Stimulated activated CD4-positive, alpha-beta T cell treated with anti-CD3 and anti-CD28 coated beads, Interleukin-4, amount 100 ng/mL, for 48 hours (primary cell): ENCODE measurements at regions not wholly inside any gene's neighbourhood (a gene's known extent, or its start where the extent isn't known, plus 50 kb on each side); places are given as distances from the start of the nearest gene placed in this dataset.

ENCODE experiments used
- DNase-seq, 2 donors: peaks; one replicate each; pipeline ENCODE4 v3.0.0-alpha.2; 2020; ENCODE audit warnings: low read depth in 2 of 2

DNA sequence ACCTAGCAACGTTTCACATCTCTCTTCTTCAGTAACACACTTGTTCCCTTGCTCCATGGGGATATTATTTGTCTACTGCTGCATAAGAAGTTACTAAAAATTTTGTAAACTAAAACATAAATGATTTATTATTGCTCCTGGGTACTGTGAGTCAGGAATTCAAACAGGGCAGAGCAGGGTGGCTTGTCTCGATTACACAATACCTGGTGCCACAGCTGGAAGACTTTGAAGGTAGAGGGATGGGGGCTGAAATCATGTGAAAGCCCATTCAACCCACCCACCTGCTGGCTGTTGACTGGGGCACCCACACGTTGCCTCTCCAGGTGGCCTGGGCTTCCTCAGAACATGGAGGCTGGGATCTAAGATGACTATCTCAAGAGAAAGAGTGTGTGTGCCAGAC lies 213.2 kb downstream of the ESM1 start:
- DNase-seq = no peak

DNA sequence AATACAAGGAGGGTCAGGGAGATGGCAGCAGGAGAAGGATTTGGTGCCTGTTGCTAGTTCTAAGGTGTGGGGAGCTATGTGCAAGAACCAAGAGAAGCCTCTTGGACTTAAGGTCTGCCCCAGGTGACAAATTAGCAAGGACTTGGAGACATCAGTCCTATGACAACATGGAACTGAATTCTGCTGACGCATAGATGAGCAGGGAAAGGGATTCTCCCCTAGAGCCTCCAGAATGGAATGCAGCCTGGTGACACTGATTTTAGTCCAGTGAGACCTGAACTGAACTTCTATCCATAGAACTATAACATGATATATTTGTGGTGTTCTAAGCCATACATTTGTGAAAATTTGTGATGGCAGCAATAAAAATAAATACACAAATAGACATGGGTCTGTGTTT lies 215.6 kb downstream of the ESM1 start:
- no peak for DNase-seq

DNA sequence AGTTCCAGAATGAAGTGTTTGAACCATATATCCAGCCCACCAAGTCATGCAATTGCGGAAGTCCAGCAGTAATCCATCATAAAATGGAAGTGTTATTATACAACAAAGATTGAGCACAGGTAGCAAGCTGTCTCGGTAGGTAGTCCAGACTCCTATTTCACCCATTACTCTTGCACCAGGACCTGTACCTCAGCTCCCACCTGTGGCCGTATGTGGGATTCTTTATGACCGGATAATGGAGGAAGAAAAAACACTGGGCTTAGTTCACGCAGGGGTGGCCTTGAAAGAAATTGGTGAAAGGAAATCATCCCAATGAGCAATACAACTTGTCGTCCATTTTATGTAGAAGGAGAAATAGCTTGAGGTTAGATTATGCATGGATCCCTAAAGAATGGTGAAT lies 216.3 kb downstream of the ESM1 start:
- DNase-seq = no peak

DNA sequence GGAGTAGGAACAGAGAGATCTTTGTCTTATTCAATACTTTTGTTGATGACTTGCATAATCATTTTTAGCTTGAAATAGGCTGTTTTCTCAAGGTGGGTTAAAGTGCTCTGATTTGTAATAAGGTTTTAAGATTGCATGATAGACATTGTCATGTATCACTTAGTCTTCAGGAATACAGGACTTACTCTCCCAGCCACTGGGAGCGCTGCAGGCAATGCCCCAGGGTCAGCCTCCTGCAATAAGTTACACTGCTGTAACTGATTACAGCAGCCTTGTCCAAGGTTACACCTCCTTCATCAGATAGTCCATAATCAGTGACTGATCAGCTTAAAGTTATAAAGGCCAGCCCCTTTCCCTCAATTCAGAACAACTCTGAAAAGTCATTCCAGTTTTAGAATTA lies 218.6 kb downstream of the ESM1 start:
- no peak for DNase-seq

DNA sequence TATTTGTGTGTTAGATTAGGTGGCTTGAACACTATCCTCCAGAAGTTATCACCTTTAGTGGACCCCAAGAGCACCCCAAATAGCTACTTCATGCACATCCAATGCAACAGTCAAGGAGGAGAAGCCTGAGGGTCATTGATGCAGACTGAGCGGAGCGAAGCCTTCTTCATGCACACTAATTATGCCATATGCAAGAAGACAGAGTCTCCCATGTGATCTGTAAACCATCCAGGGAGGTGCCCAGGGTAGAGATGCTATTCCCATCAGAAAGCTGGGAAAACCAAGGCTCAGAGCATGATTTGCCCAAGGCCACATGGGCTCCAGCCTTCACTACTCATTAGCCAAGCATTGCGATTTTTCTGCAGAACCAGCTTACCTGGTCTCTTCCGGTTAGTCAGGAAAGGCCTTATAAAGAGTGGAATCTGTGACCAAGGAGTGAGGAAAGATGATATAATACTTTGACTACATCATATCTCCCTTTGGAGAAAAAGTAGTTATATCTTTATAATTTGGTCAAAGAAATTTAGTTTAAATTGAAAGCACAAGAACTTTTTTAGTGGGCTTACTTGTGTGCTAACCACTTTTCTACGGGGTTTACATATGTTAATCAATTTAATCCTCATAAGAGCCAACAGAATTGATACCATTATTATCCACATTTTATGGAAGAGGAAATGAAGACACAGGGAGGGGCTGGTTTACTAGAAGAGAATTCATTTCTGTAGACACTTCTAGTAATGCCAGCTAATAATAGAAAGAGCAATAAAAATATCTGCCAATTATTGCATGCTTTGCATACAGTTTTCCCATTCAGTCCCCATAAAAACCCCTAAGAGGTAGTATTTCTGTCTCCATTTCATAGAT lies 220.0 kb downstream of the ESM1 start:
- DNase-seq = no peak

DNA sequence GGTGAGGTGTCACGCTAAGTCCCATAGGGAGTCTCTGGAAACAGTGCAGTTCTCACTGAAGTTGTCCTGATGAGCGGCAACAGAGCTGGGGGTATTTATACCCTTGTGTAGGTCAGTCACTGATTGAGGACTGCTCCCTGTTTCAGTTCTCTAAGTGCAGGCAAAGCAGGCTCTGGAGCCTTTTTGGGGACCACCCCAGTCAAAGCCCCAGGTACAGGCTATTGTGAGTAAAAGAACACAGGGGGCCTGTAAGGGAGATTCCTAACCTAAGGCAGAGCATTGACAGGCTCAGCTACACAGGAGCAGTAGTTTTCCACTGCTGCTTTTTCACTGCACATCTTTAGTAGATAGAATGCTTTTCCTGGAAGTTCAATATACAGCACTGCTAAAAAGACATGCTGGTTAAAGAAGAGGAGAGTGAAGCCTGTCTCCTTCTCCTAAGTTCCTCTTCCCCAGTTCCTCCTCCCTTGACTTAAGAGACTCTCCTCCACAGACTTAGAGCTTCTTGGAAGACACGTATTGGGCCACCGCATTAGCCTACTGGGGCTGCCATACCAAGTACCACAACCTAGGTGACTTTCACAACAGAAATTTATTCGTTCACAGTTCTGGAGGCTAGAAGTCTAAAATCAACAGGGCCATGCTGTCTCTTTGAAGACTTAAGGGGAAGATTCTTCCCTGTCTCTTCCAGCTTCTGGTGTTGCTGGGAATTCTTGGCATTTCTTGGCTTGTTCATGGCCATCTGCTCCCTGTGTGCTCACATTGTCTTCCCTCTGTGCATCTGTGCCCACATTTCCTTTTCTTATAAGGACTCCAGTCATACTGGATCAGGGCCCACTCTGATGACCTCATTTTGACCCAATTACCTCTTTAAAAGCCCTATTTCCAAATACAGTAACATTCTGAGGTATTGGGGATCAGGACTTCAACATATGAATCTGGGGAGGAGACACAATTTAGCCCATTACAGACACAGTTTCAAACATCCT lies 221.0 kb downstream of the ESM1 start:
- DNase-seq = no peak

DNA sequence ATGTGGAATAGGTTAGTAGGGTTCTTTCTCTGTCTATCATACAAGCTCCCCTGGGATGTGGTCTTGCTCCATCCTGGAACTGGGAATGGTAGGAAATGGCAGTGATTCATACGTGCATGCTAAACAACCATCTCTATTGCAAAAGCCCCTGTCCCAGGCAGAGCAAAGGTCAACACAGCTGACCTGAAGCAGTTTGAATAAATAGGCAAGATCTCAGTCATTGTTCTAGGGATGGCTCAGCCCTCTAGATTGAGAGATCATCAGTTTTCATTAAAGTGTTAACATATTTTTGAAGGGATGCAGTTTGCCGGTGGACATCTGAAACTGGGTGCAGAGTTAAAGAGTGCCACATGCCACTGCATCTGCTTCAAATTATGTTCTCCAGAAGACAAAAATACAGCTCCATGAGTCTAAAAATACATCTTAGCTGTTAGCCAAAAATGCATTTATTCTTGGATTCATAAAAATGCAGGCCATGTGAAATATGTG lies 224.1 kb downstream of the ESM1 start:
- DNase-seq = no peak

DNA sequence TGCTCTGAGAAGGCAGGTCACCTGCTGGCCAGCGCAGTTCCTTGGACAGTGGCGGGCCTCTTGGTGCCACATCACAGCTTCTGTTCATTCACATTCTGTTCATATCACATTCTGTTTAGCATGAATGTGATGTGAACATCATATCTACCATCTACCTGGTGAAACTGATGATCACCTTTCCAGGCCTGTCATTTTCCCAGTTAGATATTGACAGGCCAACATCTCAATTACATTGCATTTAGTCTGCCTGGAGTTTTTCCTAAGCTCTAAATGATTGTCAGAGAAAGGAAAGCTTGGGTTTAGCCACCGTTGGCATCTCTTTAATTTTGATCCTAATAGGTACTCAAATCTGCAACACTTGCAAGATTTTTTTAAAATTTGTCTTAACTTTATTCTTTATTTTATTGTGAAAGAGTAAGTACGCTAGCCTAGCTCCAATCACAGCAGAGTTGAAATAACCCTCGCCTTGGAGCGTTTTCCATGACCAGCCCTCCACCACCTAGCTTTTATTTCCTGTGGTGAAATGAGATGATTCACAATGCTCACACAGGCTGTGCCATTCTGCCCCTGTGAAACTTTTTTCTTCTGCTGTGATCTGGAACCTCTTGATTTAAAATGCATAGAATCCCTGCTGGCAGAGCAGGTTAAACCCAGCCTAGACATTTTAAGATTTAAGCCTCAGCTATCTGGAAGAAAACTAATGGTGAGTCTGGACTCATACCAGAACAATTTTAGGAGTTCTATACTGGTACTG lies 225.0 kb downstream of the ESM1 start:
- DNase-seq = no peak

DNA sequence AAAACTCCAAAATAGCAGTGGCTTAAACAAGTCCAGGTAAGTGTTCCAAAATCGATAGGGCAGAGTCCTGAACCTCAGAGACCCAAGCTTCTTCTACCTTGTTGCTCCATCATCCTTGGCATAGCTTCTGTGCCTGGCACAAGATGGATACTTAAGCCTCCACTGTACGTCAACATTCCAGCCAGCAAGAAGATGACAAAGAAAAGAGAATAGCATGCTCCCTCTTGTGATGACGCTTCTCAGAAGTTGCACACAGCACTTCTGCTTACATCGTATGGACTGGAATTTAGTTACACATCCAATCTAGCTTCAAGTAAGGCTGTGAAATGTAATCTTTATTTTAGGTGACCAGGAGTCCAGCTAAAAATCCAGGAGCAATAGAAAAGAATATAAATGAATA lies 227.4 kb downstream of the ESM1 start:
- no peak for DNase-seq

DNA sequence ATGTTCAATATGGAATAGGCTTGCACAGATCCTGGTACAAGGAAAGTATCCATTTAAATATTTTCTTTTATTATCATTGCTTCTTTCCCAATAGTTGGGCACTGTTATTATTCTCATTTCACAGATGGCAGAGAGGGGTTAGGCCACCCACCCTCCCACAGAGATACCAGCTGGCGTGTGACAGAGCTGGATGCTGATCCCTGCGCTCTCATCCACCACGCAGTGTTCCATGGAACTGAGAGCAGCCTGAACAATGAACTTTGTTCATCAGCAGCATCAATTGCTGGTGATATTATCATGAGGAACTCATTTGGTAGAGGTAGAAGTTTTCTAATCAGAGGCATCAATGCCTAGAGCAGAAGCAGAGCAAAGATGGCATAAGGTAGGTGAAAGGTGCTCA lies 227.9 kb downstream of the ESM1 start:
- DNase-seq = no peak

DNA sequence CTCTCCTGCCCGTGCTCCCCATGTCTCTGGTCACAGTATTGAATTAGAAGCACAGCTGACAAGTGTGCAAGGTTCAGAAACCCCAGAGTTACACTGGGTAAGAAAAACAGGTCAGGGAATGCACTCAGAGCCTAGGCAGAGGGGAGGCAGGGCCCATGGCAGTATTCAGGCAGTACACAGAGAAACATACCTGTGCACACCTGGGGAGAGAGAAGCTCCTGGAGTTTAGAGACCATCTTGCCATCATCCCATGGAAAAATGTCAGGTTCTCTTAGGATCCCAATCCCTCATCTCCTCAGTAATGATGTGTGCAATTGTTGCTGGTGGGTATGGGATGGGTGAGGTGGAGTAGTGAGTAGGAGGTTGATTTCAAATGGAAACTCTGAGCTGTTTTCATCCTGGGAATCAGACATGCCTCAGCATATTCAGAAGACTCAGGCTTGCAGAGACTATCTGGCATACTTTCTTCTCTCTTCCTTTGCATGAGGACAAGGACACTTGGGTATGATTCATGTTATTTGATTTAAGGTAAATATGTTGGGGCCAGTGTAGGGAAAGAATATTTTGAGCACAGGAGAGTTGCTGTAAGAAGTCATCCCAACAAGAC lies 228.5 kb downstream of the ESM1 start:
- DNase-seq = no peak

DNA sequence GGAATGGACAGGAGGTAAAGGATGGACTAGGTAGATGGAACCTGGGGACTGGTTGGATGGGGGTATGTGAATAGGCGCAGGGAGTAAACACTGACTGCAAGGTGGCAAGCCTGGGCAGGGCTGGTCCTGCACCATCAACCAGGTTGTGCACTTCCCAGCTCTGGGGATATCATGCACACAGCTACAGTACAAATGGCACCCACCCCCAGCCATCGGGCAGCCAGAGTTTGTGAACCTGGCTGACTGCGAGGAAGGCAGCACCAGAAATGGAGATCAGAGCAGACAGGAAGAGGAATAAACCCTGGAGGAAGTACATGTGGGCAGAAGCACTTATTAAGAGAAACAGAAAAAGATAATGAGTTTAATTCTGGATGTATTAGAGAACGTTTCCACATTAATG lies 229.1 kb downstream of the ESM1 start:
- DNase-seq = no peak

DNA sequence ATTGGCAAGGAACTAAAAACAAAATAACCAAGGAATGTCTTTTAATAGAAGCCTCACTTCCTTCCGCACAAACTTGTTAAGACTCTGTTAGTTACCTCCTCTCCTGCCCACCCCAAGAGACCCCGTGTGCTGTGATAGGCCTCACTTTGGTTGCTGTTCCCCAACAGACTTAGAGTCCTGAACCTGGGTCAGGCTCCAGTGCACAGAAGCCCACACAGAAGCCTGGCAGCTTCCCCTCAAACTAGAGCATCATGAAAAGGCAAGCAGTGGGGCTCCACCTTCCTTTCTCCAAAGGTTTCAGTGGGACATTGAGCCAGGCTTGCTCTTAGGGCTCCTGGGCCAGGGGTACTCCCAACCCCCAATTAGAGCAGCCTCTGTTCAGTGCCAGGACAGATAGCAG lies 230.5 kb downstream of the ESM1 start:
- DNase-seq = no peak

DNA sequence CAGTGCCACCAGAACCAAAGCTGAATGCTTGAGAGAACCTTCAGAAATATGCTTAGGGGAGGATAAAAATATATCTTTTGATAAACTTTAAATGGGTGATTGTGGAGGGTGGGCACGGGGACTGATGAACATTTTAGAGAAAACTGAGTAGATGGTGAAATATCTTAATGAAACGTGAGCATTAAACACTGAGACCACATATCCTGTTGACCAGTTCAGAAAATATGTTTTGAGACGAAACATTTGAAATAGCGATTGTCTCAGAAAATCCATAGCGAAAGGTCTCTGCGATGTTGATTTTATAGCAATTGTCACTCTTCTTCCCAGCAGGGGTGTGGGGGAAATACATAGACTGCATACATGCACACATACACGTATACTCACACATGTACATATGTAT lies 231.0 kb downstream of the ESM1 start:
- DNase-seq = no peak

DNA sequence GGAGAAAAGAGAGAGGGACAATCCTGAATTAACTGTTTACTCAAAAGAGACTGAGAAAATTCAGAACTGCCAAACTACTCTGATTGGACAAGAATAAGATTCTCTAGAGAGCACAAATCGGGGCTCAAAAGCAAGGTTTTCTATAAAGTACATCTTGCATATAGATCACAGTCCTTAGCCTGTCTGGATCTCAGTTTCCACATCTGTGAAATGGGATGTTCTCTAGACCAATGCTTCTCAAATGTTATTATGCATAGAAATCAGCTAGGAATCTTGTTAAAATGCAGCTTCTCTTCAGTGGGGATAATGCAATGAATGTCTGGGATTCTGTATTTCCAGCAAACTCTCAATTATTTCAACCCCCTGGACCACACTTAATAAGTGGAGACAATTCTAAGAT lies 231.6 kb downstream of the ESM1 start:
- DNase-seq = no peak

DNA sequence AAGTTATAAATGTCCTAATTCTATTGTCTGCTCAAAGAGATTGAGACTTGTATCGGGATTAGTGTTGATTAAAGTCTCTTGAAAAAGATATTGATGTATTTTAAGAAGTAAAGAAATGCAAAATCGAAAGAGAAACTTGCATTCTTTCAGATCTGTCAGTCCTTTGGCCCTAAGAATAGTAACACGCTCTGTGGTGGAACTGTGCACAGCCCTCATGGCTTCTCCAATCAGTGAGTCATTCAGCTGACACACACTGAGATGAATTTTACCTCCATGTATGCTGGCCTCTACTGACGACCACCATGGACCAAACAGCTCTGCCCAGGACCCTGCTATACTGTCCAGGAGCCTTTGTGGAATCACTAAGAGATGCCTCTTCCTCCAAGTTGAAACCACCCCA lies 232.4 kb downstream of the ESM1 start:
- no peak for DNase-seq

DNA sequence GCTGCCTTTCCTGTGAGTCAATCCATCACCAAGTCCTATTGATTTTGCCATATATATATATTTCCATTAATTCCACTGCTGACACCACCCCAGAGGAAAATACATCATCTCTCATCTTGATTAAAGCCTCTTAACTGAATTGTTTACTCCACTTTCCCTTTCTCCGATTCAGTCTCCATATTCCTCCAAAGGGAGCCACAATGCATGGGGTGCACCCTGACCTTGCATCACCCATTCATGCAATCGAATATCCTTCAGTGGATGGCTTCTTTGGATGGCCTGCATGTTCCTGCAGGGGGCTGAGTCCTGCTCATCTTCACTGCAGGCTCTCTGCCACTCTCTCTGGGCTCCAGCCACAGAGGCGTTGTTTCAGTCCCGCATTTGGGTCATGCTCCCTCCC lies 231.0 kb downstream of the SNX18 start:
- no peak for DNase-seq

DNA sequence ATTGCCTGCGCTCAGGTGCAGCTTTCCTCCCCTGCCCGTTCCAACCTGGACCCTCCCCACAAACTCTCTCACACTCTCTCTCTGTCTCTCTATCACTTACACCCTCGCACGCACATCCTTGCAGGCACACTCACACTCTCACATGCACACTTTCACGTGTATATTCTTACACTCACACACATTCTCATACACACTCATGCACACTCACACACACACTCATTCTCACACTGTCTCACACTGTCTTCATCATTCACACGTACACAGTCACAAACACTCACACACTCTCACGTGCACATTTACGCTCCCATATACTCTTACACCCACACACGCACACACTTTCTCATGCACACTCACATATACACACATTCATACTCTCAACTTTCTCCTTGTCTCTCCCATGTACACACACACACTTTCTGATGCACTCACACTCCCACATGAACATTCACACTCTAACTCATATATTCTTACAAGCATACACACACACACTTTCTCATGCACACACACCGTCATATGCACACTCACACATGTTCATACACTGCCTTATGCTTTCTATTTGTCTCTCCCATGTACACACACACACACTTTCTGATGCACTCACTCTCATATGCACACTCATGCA lies 229.3 kb downstream of the SNX18 start:
- no peak for DNase-seq

DNA sequence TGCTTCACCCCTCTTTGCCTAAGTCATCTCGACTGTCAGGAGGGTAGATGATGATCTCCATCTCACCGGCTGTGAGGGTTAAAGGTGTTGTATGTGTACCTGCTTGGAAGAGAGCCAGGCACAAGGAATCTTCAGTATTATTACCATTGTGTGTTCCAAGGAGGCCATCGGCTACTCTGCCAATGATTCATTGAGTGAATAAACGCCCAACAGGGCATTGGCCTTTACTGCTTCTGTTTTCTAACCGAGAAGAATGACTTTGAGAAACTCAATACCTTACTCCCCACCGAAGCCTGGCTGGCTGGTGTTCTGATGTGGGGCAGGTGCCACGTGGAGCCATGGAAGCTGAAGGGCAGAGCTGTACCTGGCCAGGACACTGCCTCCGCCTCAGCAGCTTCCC lies 228.8 kb downstream of the SNX18 start:
- DNase-seq = no peak

DNA sequence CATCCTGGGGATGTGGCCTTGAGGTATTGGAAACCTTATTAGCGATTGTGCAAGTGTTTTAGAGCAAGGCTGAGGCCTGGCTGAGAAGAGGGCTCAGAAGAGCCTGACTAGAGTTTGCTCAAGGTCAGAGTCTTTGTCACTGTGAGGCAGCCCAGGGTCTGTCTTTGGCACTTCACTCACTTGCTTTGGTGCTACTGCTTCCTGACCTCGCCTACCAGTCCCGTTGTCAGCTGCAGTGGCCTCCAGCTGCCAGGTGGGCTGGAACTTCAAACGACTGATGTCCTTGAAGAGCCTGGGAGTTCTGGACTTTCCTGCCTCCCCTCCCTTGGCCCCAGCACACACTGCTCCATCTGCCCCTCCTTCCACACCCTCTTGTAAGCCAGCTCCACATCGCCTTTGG lies 228.0 kb downstream of the SNX18 start:
- no peak for DNase-seq
